Muscle layer of duodenum (tissue), 2 donors: ENCODE measurements at regions not wholly inside any gene's neighbourhood (a gene's known extent, or its start where the extent isn't known, plus 50 kb on each side); places are given as distances from the start of the nearest gene placed in this dataset.
"Not testable (repeated sequence)": the region's sequence is repeated elsewhere in the genome, so short reads cannot be mapped to it uniquely, and the experiment has no call there.

Experiments used
- H3K27ac ChIP-seq: one replicate; pipeline ENCODE4 v1.7.0; 2013; ENCODE audit warnings: mild to moderate bottlenecking, low read length
- H3K27me3 ChIP-seq: one replicate; pipeline ENCODE4 v1.7.0; 2013; ENCODE audit warnings: low read depth, mild to moderate bottlenecking, control low read depth, low read length
- H3K36me3 ChIP-seq, 2 donors: one replicate each; pipeline ENCODE4 v1.7.0; 2013; ENCODE audit warnings: low read length in 2 of 2, control low read depth in 1 of 2, mild to moderate bottlenecking in 1 of 2; ENCODE audit not compliant: insufficient read depth in 2 of 2, control insufficient read depth in 1 of 2
- H3K4me1 ChIP-seq, 2 donors: one replicate each; pipeline ENCODE4 v1.7.0; 2013; ENCODE audit warnings: low read length in 2 of 2, mild to moderate bottlenecking in 2 of 2, control low read depth in 1 of 2, moderate library complexity in 1 of 2; ENCODE audit not compliant: insufficient read depth in 2 of 2, control insufficient read depth in 1 of 2
- H3K4me3 ChIP-seq, 2 donors: one replicate each; pipeline ENCODE4 v1.7.0; 2013; ENCODE audit warnings: low read length in 2 of 2, low read depth in 1 of 2, mild to moderate bottlenecking in 1 of 2
- H3K9me3 ChIP-seq, 2 donors: one replicate each; pipeline ENCODE4 v1.7.0; 2013; ENCODE audit warnings: low read length in 2 of 2, control low read depth in 1 of 2, mild to moderate bottlenecking in 1 of 2; ENCODE audit not compliant: control insufficient read depth in 1 of 2
- donor health status: healthy.

GRCh38 chr20:57826666-57827287 is 117.0 kb upstream of the PMEPA1 start:
- Histone ChIP-seq H3K27me3 (no peaks in the 10 kb centered on the region), H3K4me1 (no peaks in the 10 kb centered on the region), H3K36me3 (no peaks in the 10 kb centered on the region), H3K9me3 (no peaks in the 10 kb centered on the region), H3K4me3 (no peak overlapping the region), H3K27ac (no peak overlapping the region)

GRCh38 chr20:57824909-57825308 is 115.1 kb upstream of the PMEPA1 start:
- Histone ChIP-seq H3K27ac (no peak overlapping the region), H3K4me1 (no peaks in the 10 kb centered on the region), H3K36me3 (no peaks in the 10 kb centered on the region), H3K9me3 (no peaks in the 10 kb centered on the region), H3K4me3 (no peak overlapping the region), H3K27me3 (no peaks in the 10 kb centered on the region)

DNA sequence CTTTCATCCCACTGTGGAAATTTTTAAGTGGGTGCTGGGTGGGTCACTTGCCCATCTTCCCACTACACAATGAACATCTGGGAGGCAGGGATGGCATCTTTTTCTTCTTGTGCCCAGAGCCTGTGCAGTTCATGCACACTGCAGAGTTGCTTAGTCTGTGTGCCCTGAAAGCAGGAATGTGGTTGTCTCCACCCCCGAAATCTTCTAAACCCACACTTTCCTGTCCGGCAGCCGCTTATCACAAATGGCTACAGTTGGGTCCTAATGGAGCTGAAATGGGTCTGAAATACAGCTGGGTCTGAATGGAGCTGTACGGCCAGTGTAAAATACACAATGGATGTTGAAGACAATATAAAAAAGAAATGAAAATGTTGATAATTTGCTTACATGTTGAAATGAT is 112.1 kb upstream of the PMEPA1 start:
- Histone ChIP-seq H3K9me3 (no peaks in the 10 kb centered on the region), H3K27me3 (no peaks in the 10 kb centered on the region), H3K4me1 (no peaks in the 10 kb centered on the region), H3K27ac (no peak overlapping the region), H3K36me3 (no peaks in the 10 kb centered on the region), H3K4me3 (no peak overlapping the region)

DNA sequence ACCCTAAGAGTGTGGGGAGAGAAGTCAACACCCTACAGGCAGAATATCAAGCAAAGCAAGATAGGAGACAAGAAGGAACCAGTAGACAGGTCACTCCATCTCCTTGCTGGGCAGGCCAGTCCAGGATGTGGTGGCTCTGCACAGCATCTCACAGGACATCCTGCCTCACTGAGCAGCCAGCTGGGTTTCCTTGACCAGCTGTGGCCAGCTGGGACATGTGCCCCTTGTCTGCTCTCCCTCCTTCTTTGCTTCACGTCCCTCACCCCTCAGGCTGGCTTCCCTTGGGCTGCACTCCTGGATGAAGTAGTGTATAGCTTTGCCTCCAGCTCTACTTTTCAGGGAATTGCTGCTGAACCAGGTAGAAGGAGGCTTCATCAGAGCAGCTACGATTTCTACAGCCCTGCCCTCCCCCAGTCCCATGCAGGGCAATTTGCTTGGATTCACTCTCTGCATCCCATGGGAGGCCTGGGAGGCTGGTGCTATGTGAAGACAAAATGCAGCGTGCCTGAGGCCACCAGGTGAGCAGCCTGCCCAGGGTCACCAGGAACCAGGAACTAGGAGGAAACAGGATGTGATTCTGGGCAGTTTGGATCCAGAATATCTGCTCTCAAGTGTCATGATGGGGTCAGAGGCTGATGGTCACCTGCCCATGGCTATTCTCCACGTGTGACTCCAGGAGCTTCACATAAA is 110.0 kb upstream of the PMEPA1 start:
- no peak overlapping the region for H3K27ac ChIP-seq
- no peaks in the 10 kb centered on the region for H3K4me1 ChIP-seq
- H3K9me3 ChIP-seq: no peaks in the 10 kb centered on the region
- no peaks in the 10 kb centered on the region for H3K36me3 ChIP-seq
- no peak overlapping the region for H3K4me3 ChIP-seq
- no peaks in the 10 kb centered on the region for H3K27me3 ChIP-seq

DNA sequence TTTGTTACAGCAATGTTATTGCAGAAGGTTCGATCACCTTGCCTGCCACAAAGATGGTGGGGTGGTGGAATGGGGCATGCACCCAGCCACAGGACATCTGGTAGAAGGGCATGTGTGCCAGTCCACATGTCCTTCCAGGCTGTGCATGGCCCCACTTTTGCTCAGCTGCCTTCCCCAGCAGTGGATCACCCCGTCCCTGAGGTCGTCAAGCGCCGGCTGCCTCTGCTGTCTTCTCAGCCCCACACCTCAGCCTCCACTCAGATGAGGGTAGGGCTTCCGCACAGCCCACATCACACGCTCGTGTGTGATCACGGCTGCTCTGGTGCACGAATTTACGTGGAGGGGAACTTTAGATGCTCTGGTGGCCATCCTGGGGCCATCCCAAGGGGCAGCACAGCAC is 109.5 kb upstream of the PMEPA1 start:
- Histone ChIP-seq H3K36me3 (no peaks in the 10 kb centered on the region), H3K27me3 (no peaks in the 10 kb centered on the region), H3K4me3 (no peak overlapping the region), H3K9me3 (no peaks in the 10 kb centered on the region), H3K27ac (no peak overlapping the region), H3K4me1 (no peaks in the 10 kb centered on the region)

- no peaks in the 10 kb centered on the region for H3K27me3 ChIP-seq
- no peak overlapping the region for H3K27ac ChIP-seq
- no peak overlapping the region for H3K4me3 ChIP-seq
- no peaks in the 10 kb centered on the region for H3K4me1 ChIP-seq
- H3K36me3 ChIP-seq: no peaks in the 10 kb centered on the region
- H3K9me3 ChIP-seq: no peaks in the 10 kb centered on the region
Measured at GRCh38 chr20:57818418-57819181, 108.8 kb upstream of the PMEPA1 start.

- no peaks in the 10 kb centered on the region for H3K36me3 ChIP-seq
Measured at GRCh38 chr20:57815405-57815804, 105.6 kb upstream of the PMEPA1 start.

GRCh38 chr20:57814529-57814928 is 104.7 kb upstream of the PMEPA1 start:
- Histone ChIP-seq H3K36me3 (no peaks in the 10 kb centered on the region), H3K4me1 (peaks cover 0 to 5% of the 10 kb centered on the region in 2 donors), H3K9me3 (no peaks in the 10 kb centered on the region), H3K4me3 (no peak overlapping the region), H3K27ac (no peak overlapping the region), H3K27me3 (no peaks in the 10 kb centered on the region)

More at GRCh38 chr20:57815405-57815804, 105.6 kb upstream of the PMEPA1 start:
- no peaks in the 10 kb centered on the region for H3K27me3 ChIP-seq
- no peaks in the 10 kb centered on the region for H3K9me3 ChIP-seq
- H3K4me1 ChIP-seq: peaks cover 0 to 5% of the 10 kb centered on the region in 2 donors
- no peak overlapping the region for H3K27ac ChIP-seq
- no peak overlapping the region for H3K4me3 ChIP-seq

DNA sequence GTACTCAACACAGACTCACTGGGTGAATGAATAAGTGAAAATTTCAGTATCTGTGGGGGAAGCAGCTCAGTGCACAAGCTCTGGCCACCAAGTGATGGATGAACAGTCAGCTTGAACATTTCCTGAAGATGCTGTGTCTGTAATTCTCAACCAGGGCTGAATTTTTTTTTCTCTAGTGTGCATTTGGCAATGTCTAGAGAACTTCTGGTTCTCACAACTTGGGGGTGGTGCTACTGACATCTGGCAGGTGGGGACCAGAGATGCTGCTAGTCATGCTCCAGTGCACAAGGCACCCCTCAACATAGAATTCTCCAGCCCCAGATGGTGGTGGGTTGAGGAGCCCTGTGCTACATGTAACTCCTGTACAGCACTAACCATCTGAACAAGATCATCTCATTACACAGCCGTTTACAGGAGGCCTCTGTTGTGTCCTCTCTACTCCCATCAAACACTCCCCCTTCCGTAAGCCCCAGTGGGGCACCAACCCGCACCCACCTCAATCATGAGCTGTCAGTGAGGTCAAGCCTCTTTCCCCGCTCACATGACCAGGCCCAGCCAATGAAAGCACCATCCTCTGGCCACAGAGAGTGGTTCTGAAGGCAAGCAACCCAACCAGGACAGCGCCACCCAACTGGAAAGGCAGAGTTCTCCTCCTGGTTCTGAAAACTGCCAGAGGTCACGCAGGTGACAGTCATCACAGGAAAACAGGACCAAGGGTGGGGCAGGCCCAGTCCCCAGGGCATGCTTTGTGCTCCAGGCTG is 103.9 kb upstream of the PMEPA1 start:
- H3K27me3 ChIP-seq: no peaks in the 10 kb centered on the region
- no peak overlapping the region for H3K4me3 ChIP-seq

GRCh38 chr20:57812632-57813031 is 102.8 kb upstream of the PMEPA1 start:
- peaks cover 0 to 14% of the 10 kb centered on the region in 2 donors for H3K4me1 ChIP-seq
- H3K27ac ChIP-seq, H3K9me3 ChIP-seq, H3K4me3 ChIP-seq, H3K36me3 ChIP-seq, H3K27me3 ChIP-seq: not testable (repeated sequence)

More for the DNA sequence above, 103.9 kb upstream of the PMEPA1 start:
- H3K9me3 ChIP-seq: no peaks in the 10 kb centered on the region
- H3K36me3 ChIP-seq: no peaks in the 10 kb centered on the region
- H3K4me1 ChIP-seq: peaks cover 0 to 6% of the 10 kb centered on the region in 2 donors
- no peak overlapping the region for H3K27ac ChIP-seq
